Stomach (tissue), 8 donors: ENCODE measurements at regions not wholly inside any gene's neighbourhood (a gene's known extent, or its start where the extent isn't known, plus 50 kb on each side); places are given as distances from the start of the nearest gene placed in this dataset.
"Not testable (repeated sequence)": the region's sequence is repeated elsewhere in the genome, so short reads cannot be mapped to it uniquely, and the experiment has no call there.

Experiments used
- DNase-seq, 2 donors: peaks; one replicate each; pipeline versions ENCODE4 v3.0.0 to v3.0.0-alpha.2; 2013 to 2019
- H3K27ac ChIP-seq, 5 donors: fragments of 200-600 bp in 4 of 5; sonication (generic) in 4 of 5; one replicate each; pipeline ENCODE4 v1.5.1; 2013 to 2019; ENCODE audit warnings: mild to moderate bottlenecking in 1 of 5, moderate library complexity in 1 of 5
- H3K27me3 ChIP-seq, 3 donors: fragments of 200-600 bp; sonication (generic); one replicate each; pipeline ENCODE4 v1.5.1; 2017 to 2019; ENCODE audit warnings: mixed run types in 1 of 3
- H3K36me3 ChIP-seq, 4 donors: fragments of 200-600 bp; sonication (generic); 1 replicate in 3 of 4; 2 replicates in 1 of 4; pipeline ENCODE4 v1.5.1; 2016 to 2019
- H3K4me1 ChIP-seq, 4 donors: fragments of 200-600 bp; sonication (generic); one replicate each; pipeline ENCODE4 v1.5.1; 2016 to 2019
- H3K4me3 ChIP-seq, 4 donors: fragments of 200-600 bp; sonication (generic) in 3 of 4; one replicate each; pipeline ENCODE4 v1.5.1; 2016 to 2019; ENCODE audit warnings: mild to moderate bottlenecking in 1 of 4
- H3K9me3 ChIP-seq, 4 donors: fragments of 200-600 bp; sonication (generic); one replicate each; pipeline ENCODE4 v1.5.1; 2016 to 2019
- EP300 ChIP-seq: sonication (generic); formaldehyde crosslinking; IDR thresholded peaks from one replicate; pipeline ENCODE4 v1.6.1; 2017; ENCODE audit warnings: antibody characterized with exemption
- POLR2A ChIP-seq, 4 donors: fragments of 450-650 bp; IDR thresholded peaks; one replicate each; pipeline ENCODE4 v1.6.1; 2016; ENCODE audit warnings: antibody characterized with exemption in 4 of 4, control low read depth in 2 of 4, mild to moderate bottlenecking in 1 of 4, moderate library complexity in 1 of 4
- POLR2AphosphoS5 ChIP-seq, 3 donors: sonication (generic); formaldehyde crosslinking; IDR thresholded peaks; one replicate each; pipeline ENCODE4 v1.6.1; 2016; ENCODE audit warnings: antibody characterized with exemption in 3 of 3
- WGBS, 5 donors: extraction: QIAGEN DNeasy Blood & Tissue Kit in 3 of 5; methylation state at CpG; one replicate each; pipeline versions ENCODE4 v1.1.5 to v1.1.7; 2013 to 2018; 5-methylcytosine and 5-hydroxymethylcytosine counted together
- intact Hi-C: fragments of 100-400 bp; cut with DNase I; formaldehyde crosslinking; loops from one replicate; pipeline ENCODE4 v1.15.1; 2023; ENCODE audit warnings: low total_unique reads
- TF ChIP-seq, protein P1 (sequence below), 7 experiments: fragments of 450-650 bp in 4 of 7; fragments of 200-600 bp in 3 of 7; sonication (generic) in 3 of 7; IDR thresholded peaks; one replicate each; pipeline ENCODE4 v1.5.1; 2016 to 2019; ENCODE audit warnings: antibody characterized with exemption in 7 of 7, control low read depth in 2 of 7, mild to moderate bottlenecking in 1 of 7
- donor health status: healthy with polysubstance abuse.
- donor health status: Bipolar disorder and iron deficiency.
- donor health status: healthy.

DNA sequence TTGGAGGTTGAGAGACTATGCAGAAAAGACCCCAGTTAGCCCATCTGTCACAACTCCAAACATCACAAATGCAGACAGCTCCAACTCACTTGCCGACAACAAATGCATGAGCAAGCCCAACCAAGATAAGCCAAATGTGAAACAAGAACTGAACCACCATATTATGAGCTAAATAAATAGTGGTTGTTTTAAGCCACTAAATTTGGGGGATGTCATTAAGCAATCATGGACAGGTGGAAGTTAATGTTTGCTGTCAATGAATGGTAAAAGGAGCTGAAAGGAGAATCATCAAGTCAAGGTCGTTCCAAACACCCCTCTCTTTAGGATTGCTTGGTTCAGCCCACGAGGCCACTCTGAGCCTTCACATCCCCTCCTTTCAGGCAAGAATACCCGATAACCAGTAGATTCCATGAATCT lies 71.2 kb upstream of the PLCB4 start:
- DNase-seq = no peak
- 73 to 80% (median 75%) methylated on average over 4 of the region's 4 CpGs for WGBS, 5 donors
- Histone ChIP-seq H3K27me3 (no peaks in the 10 kb centered on the region), H3K4me1 (no peaks in the 10 kb centered on the region), H3K4me3 (no peak overlapping the region), H3K36me3 (no peaks in the 10 kb centered on the region), H3K9me3 (peaks cover 0 to 7% (median 0%) of the 10 kb centered on the region in 4 donors), H3K27ac (no peak overlapping the region)
- intact Hi-C loops = no loop called here
- TF ChIP-seq EP300 (no peak), POLR2A (IDR thresholded peaks at IDR 0.05) (no peak), POLR2AphosphoS5 (IDR thresholded peaks at IDR 0.05) (no peak)
- TF ChIP-seq, protein P1, sequence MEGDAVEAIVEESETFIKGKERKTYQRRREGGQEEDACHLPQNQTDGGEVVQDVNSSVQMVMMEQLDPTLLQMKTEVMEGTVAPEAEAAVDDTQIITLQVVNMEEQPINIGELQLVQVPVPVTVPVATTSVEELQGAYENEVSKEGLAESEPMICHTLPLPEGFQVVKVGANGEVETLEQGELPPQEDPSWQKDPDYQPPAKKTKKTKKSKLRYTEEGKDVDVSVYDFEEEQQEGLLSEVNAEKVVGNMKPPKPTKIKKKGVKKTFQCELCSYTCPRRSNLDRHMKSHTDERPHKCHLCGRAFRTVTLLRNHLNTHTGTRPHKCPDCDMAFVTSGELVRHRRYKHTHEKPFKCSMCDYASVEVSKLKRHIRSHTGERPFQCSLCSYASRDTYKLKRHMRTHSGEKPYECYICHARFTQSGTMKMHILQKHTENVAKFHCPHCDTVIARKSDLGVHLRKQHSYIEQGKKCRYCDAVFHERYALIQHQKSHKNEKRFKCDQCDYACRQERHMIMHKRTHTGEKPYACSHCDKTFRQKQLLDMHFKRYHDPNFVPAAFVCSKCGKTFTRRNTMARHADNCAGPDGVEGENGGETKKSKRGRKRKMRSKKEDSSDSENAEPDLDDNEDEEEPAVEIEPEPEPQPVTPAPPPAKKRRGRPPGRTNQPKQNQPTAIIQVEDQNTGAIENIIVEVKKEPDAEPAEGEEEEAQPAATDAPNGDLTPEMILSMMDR (IDR thresholded peaks at IDR 0.05) = no peak

DNA sequence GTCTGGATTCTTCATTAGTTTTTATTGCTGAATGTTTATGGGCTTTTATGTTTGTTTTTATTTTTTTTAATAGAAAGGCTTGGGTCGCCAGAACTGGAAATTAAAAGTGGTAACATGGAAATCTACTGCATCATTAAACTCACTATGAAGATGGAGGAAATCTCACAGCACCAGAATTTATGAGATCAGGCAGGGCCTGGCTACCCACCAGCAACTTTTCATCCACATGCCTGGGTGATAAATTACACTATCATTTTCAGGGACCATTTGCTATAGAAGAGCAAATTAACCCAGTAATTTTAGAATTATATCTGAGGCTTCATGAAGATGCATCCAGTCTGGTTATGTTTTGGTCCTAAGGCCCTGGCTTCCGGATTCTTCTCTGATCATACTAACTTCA lies 57.8 kb upstream of the PLCB4 start:
- no peak overlapping the region for H3K4me3 ChIP-seq
- intact Hi-C loops = no loop called here
- 78 to 94% (median 86%) methylated on average over 2 of the region's 2 CpGs for WGBS, 5 donors
- no peak for DNase-seq
- TF ChIP-seq POLR2AphosphoS5 (IDR thresholded peaks at IDR 0.05) = no peak
- TF ChIP-seq, protein P1 (IDR thresholded peaks at IDR 0.05) = no peak
- no peak for TF ChIP-seq POLR2A (IDR thresholded peaks at IDR 0.05)
- no peak for TF ChIP-seq EP300
- H3K9me3 ChIP-seq = no peaks in the 10 kb centered on the region
- no peaks in the 10 kb centered on the region for H3K27me3 ChIP-seq
- H3K27ac ChIP-seq = no peak overlapping the region
- H3K4me1 ChIP-seq = no peaks in the 10 kb centered on the region
- H3K36me3 ChIP-seq = no peaks in the 10 kb centered on the region

DNA sequence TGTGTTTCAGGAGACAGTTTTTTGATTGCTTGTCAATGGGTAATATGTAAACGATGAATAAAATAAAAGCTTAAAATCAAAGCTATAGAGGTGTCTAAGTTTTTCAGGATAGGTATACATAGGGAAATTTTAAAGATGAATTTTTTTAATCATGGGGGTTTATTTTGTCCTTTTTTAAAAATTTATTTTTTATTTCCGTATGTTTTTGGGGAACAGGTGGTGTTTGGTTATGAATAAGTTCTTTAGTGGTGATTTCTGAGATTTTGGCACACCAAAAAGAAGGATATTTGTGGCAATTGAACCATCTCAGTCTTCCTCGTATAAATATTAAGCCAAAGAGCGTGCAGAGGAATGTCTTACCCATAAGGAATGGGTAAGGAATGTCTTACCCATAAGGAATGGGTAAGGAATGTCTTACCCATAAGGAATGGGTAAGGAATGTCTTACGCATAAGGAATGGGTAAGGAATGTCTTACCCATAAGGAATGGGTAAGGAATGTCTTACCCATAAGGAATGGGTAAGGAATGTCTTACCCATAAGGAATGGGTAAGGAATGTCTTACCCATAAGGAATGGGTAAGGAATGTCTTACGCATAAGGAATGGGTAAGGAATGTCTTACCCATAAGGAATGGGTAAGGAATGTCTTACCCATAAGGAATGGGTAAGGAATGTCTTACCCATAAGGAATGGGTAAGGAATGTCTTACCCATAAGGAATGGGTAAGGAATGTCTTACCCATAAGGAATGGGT lies 53.5 kb upstream of the PLCB4 start:
- H3K36me3 ChIP-seq, H3K27ac ChIP-seq, DNase-seq, H3K27me3 ChIP-seq, H3K9me3 ChIP-seq, intact Hi-C loops, H3K4me3 ChIP-seq, H3K4me1 ChIP-seq: not testable (repeated sequence)
- 70 to 95% (median 83%) methylated on average over 4 to 5 of the region's 6 CpGs for whole genome bisulfite sequencing, 5 donors

DNA sequence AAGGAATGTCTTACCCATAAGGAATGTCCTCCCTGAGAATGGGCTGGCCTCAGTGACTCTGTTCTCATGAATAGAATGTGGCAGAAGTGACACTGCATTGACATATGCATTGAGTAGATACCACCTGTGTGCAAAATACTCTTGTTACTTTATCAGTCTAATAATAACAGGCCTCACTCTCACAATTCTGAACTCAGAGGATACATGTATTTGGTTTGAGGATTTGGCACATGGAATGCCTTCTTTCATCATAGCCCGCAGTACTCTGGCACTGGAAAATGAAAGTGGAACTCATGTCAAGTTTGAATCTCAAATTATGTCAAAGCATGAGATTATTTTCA lies 52.9 kb upstream of the PLCB4 start:
- WGBS, 5 donors = 29 to 61% (median 54%) methylated on average over 1 of the region's 1 CpG
- no peak for DNase-seq
- Histone ChIP-seq H3K27ac (no peak overlapping the region), H3K4me1 (no peaks in the 10 kb centered on the region), H3K9me3 (no peaks in the 10 kb centered on the region), H3K27me3 (no peaks in the 10 kb centered on the region), H3K4me3 (no peak overlapping the region), H3K36me3 (no peaks in the 10 kb centered on the region)
- TF ChIP-seq POLR2A (IDR thresholded peaks at IDR 0.05) (no peak), POLR2AphosphoS5 (IDR thresholded peaks at IDR 0.05) (no peak), EP300 (no peak)
- TF ChIP-seq, protein P1 (IDR thresholded peaks at IDR 0.05) = no peak
- intact Hi-C loops = no loop called here

GRCh38 chr20:9018346-9018745 lies 50.5 kb upstream of the PLCB4 start:
- intact Hi-C loops = no loop called here
- Histone ChIP-seq H3K9me3 (no peaks in the 10 kb centered on the region), H3K27me3 (no peaks in the 10 kb centered on the region), H3K4me1 (peaks cover 0 to 6% (median 0%) of the 10 kb centered on the region in 4 donors), H3K27ac (no peak overlapping the region), H3K4me3 (no peak overlapping the region), H3K36me3 (no peaks in the 10 kb centered on the region)
- TF ChIP-seq, protein P1 (IDR thresholded peaks at IDR 0.05) = no peak
- TF ChIP-seq POLR2AphosphoS5 (IDR thresholded peaks at IDR 0.05) = no peak
- no peak for TF ChIP-seq EP300
- no peak for TF ChIP-seq POLR2A (IDR thresholded peaks at IDR 0.05)
- 87 to 97% (median 92%) methylated on average over 1 of the region's 1 CpG for WGBS, 5 donors
- DNase-seq = no peak
